OCI-LY7 (cell line): ENCODE measurements at regions not wholly inside any gene's neighbourhood (a gene's known extent, or its start where the extent isn't known, plus 50 kb on each side); places are given as distances from the start of the nearest gene placed in this dataset.

Experiments
- CTCF ChIP-seq: fragments of 200-600 bp; sonication (generic); conservative IDR thresholded peaks from 2 replicates; pipeline ENCODE4 v1.5.1; 2014; ENCODE audit warnings: mild to moderate bottlenecking, antibody characterized with exemption, low read length, moderate library complexity, mixed read lengths
- EZH2phosphoT487 ChIP-seq: fragments of 200-600 bp; sonication (generic); IDR thresholded peaks from 2 replicates; pipeline ENCODE4 v1.6.1; 2018; ENCODE audit warnings: low read depth, borderline replicate concordance, mild to moderate bottlenecking, mixed run types, antibody characterized with exemption, low read length, moderate library complexity, mixed read lengths

DNA sequence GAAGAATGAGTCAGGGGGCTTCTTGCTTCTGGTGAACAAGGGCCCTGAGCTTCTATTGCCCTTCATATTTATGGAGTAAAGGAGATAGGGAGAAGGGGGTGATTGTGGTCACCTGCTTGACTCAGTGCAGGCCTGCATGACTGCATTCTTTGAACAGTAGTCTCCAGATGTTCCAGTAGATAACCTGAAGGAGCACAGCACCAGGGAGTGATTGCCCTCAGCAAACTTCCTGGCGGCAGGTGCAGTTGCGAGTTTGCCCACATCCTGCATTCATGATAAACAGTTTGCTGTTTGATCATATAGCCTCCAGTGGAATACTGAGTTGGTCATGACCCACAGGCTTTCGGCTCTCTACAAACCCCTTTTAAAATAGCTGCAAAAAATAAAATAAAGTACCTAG lies 1632.7 kb downstream of the OTOL1 start:
- no peak for TF ChIP-seq CTCF
- TF ChIP-seq EZH2phosphoT487 = no peak
